GM23338 (cell line): ENCODE measurements at regions not wholly inside any gene's neighbourhood (a gene's known extent, or its start where the extent isn't known, plus 50 kb on each side); places are given as distances from the start of the nearest gene placed in this dataset.

Source experiments
- ATAC-seq: fragments of 200-7000 bp; cut with Tn5 transposase; 3 replicates; pipeline ENCODE4 v1.9.1; 2020
- DNase-seq: peaks from one replicate; pipeline ENCODE4 v3.0.0-alpha.2; 2015; ENCODE audit warnings: low spot score
- H2AFZ ChIP-seq: fragments of 200-600 bp; sonication (generic); 2 replicates; pipeline ENCODE4 v1.8.0; 2016; ENCODE audit warnings: antibody characterized with exemption, mild to moderate bottlenecking, moderate library complexity
- H3F3A ChIP-seq: fragments of 200-600 bp; sonication (generic); replicated peaks from 2 replicates; pipeline ENCODE4 v1.8.0; 2017; ENCODE audit warnings: antibody characterized with exemption, mixed run types, low read depth
- H3K27ac ChIP-seq: fragments of 200-600 bp; sonication (generic); 2 replicates; pipeline ENCODE4 v1.6.1; 2016; ENCODE audit warnings: low read depth
- H3K27me3 ChIP-seq: fragments of 200-600 bp; sonication (generic); 2 replicates; pipeline ENCODE4 v1.8.0; 2016; ENCODE audit warnings: mild to moderate bottlenecking, mixed run types, moderate library complexity; ENCODE audit not compliant: insufficient read depth
- H3K36me3 ChIP-seq: fragments of 200-600 bp; sonication (generic); 2 replicates; pipeline ENCODE4 v1.8.0; 2016; ENCODE audit warnings: mild to moderate bottlenecking; ENCODE audit not compliant: insufficient read depth
- H3K4me1 ChIP-seq: fragments of 200-600 bp; sonication (generic); 2 replicates; pipeline ENCODE4 v1.8.0; 2016; ENCODE audit warnings: mild to moderate bottlenecking, moderate library complexity; ENCODE audit not compliant: insufficient read depth
- H3K4me2 ChIP-seq: fragments of 200-600 bp; sonication (generic); 2 replicates; pipeline ENCODE4 v1.7.1; 2017; ENCODE audit warnings: mixed run types
- H3K4me3 ChIP-seq: fragments of 200-600 bp; sonication (generic); 2 replicates; pipeline ENCODE4 v1.6.1; 2016; ENCODE audit warnings: mixed run types
- H3K79me2 ChIP-seq: fragments of 200-600 bp; sonication (generic); replicated peaks from 2 replicates; pipeline ENCODE4 v1.8.0; 2017; ENCODE audit warnings: mild to moderate bottlenecking; ENCODE audit not compliant: insufficient read depth
- H3K9me2 ChIP-seq: fragments of 200-600 bp; sonication (generic); 2 replicates; pipeline ENCODE4 v1.8.0; 2017; ENCODE audit not compliant: insufficient read depth
- H4K20me1 ChIP-seq: fragments of 200-600 bp; sonication (generic); replicated peaks from 2 replicates; pipeline ENCODE4 v1.8.0; 2017; ENCODE audit warnings: mild to moderate bottlenecking; ENCODE audit not compliant: insufficient read depth
- H3K27ac Mint-ChIP-seq: 2 replicates; pipeline ENCODE4 v1.8.0; 2020; ENCODE audit warnings: inconsistent platforms, mild to moderate bottlenecking, moderate library complexity, mixed read lengths
- H3K27me3 Mint-ChIP-seq: 3 replicates; pipeline ENCODE4 v1.8.0; 2022; ENCODE audit warnings: low read depth, mild to moderate bottlenecking, moderate library complexity, mixed read lengths, inconsistent platforms; ENCODE audit not compliant: insufficient read depth, poor library complexity
- H3K36me3 Mint-ChIP-seq: 3 replicates; pipeline ENCODE4 v1.8.0; 2021; ENCODE audit warnings: low read depth, mild to moderate bottlenecking, inconsistent platforms, moderate library complexity, mixed read lengths
- H3K4me1 Mint-ChIP-seq: 3 replicates; pipeline ENCODE4 v1.8.0; 2020; ENCODE audit warnings: mild to moderate bottlenecking, inconsistent platforms, mixed read lengths
- H3K4me3 Mint-ChIP-seq: 3 replicates; pipeline ENCODE4 v1.8.0; 2021; ENCODE audit warnings: moderate library complexity, mild to moderate bottlenecking, inconsistent platforms, mixed read lengths
- H3K9me3 Mint-ChIP-seq: 3 replicates; pipeline ENCODE4 v1.8.0; 2020; ENCODE audit warnings: moderate library complexity, mild to moderate bottlenecking, inconsistent platforms, mixed read lengths
- CREB1 ChIP-seq: fragments of 250-450 bp; sonication (Bioruptor Pico); IDR thresholded peaks from 2 replicates; pipeline ENCODE4 v1.5.0; 2020; ENCODE audit warnings: low read depth, mild to moderate bottlenecking, moderate library complexity
- CTCF ChIP-seq, 2 experiments: fragments of 200-600 bp in 1 of 2; sonication (generic) in 1 of 2; conservative IDR thresholded peaks; 2 replicates each; pipeline versions ENCODE4 v1.5.1 to v1.6.1; 2016 to 2017; ENCODE audit warnings: antibody characterized with exemption in 2 of 2, low read depth in 2 of 2, mild to moderate bottlenecking in 2 of 2, moderate library complexity in 1 of 2
- ETS1 ChIP-seq: IDR thresholded peaks from 2 replicates; pipeline ENCODE4 v1.6.1; 2016; ENCODE audit warnings: antibody characterized with exemption
- EZH2 ChIP-seq: fragments of 200-600 bp; sonication (generic); IDR thresholded peaks from one replicate; pipeline ENCODE4 v1.8.0; 2017; ENCODE audit warnings: antibody characterized with exemption, mild to moderate bottlenecking, low read depth; ENCODE audit not compliant: unreplicated experiment
- EZH2phosphoT487 ChIP-seq: fragments of 200-600 bp; sonication (generic); IDR thresholded peaks from one replicate; pipeline ENCODE4 v1.8.1; 2018; ENCODE audit warnings: antibody characterized with exemption; ENCODE audit not compliant: unreplicated experiment
- JUNB ChIP-seq: IDR thresholded peaks from one replicate; pipeline ENCODE4 v1.6.1; 2016; ENCODE audit warnings: antibody characterized with exemption; ENCODE audit not compliant: unreplicated experiment
- REST ChIP-seq: IDR thresholded peaks from one replicate; pipeline ENCODE4 v1.6.1; 2018; ENCODE audit warnings: antibody characterized with exemption; ENCODE audit not compliant: unreplicated experiment
- ZNF114 ChIP-seq: fragments of 250-450 bp; sonication (Bioruptor Pico); IDR thresholded peaks from 2 replicates; pipeline ENCODE4 v1.5.0; 2020; ENCODE audit warnings: mild to moderate bottlenecking, moderate library complexity
- ZNF462 ChIP-seq: fragments of 250-450 bp; sonication (Bioruptor Pico); IDR thresholded peaks from 2 replicates; pipeline ENCODE4 v1.5.0; 2020; ENCODE audit warnings: mild to moderate bottlenecking, moderate library complexity

- Mint-ChIP-seq H3K9me3 (peaks cover 17% of the 10 kb centered on the region), H3K4me3 (no peak overlapping the region), H3K27me3 (peaks cover 6% of the 10 kb centered on the region), H3K36me3 (peaks cover 8% of the 10 kb centered on the region), H3K4me1 (peaks cover 21% of the 10 kb centered on the region), H3K27ac (no peak overlapping the region)
- no peaks in the 10 kb centered on the region for H4K20me1 ChIP-seq
- no peak overlapping the region for H3K4me2 ChIP-seq
- no peaks in the 10 kb centered on the region; the same call in 1 of the 2 replicates for H3K36me3 ChIP-seq
- H3K9me2 ChIP-seq, result no peaks in the 10 kb centered on the region
- no peaks in the 10 kb centered on the region for H3K79me2 ChIP-seq
- H3F3A ChIP-seq, result no peaks in the 10 kb centered on the region
- peak in 1 of 2 experiments; percentile 17; a peak in 2 of 4 replicates for TF ChIP-seq CTCF (conservative IDR thresholded peaks at IDR 0.05; ENCODE audit: low read depth in 2 of 2)
- no peak for TF ChIP-seq JUNB
- no peak overlapping the region for H3K27ac ChIP-seq
- no peak overlapping the region for H2AFZ ChIP-seq
- H3K4me3 ChIP-seq, result no peak overlapping the region
- no peaks in the 10 kb centered on the region for H3K27me3 ChIP-seq
- H3K4me1 ChIP-seq, result peaks cover 11% of the 10 kb centered on the region
- peak; percentile 30 for DNase-seq
- ATAC-seq, result no peak
Measured at GRCh38 chr22:27257987-27258386, 543.6 kb downstream of the MN1 start.

- Mint-ChIP-seq H3K27ac (no peak overlapping the region), H3K36me3 (peaks cover 12% of the 10 kb centered on the region), H3K27me3 (peaks cover 6% of the 10 kb centered on the region), H3K4me1 (peaks cover 21% of the 10 kb centered on the region), H3K9me3 (peaks cover 22% of the 10 kb centered on the region), H3K4me3 (no peak overlapping the region)
- Histone ChIP-seq H3K36me3 (no peaks in the 10 kb centered on the region; the same call in 1 of the 2 replicates), H3K4me2 (no peak overlapping the region), H3K79me2 (no peaks in the 10 kb centered on the region), H2AFZ (peak overlapping the region; percentile 89), H4K20me1 (no peaks in the 10 kb centered on the region), H3K27ac (no peak overlapping the region), H3K27me3 (no peaks in the 10 kb centered on the region), H3K9me2 (no peaks in the 10 kb centered on the region), H3K4me1 (peaks cover 11% of the 10 kb centered on the region), H3K4me3 (no peak overlapping the region), H3F3A (no peaks in the 10 kb centered on the region)
- peak; percentile 41 for ATAC-seq
- no peak for DNase-seq
- no peak for TF ChIP-seq REST
- TF ChIP-seq EZH2phosphoT487, result no peak
- TF ChIP-seq EZH2, result no peak
- TF ChIP-seq ZNF462 (CRISPR knock-in tag), result no peak
- TF ChIP-seq CREB1, result no peak
- no peak for TF ChIP-seq ETS1
- TF ChIP-seq ZNF114, result no peak
Measured at GRCh38 chr22:27258616-27259172, 542.9 kb downstream of the MN1 start.
